Naive thymus-derived CD8-positive, alpha-beta T cell (primary cell): ENCODE measurements at regions not wholly inside any gene's neighbourhood (a gene's known extent, or its start where the extent isn't known, plus 50 kb on each side); places are given as distances from the start of the nearest gene placed in this dataset.
"Not testable (repeated sequence)": the region's sequence is repeated elsewhere in the genome, so short reads cannot be mapped to it uniquely, and the experiment has no call there.

Experiments used
- ATAC-seq, 2 donors: fragments of 150-1000 bp; cut with Tn5 transposase in 1 of 2; sonication (Bioruptor Pico), chemical (Tn5 transposase) in 1 of 2; 1 replicate in 1 of 2; 2 replicates in 1 of 2; pipeline ENCODE4 v1.10.0; 2021; ENCODE audit warnings: mild to moderate bottlenecking in 2 of 2, moderate library complexity in 2 of 2
- POLR2A ChIA-PET: fragments of 350-600 bp; sonication (Branson Sonifier 250); formaldehyde crosslinking; loops from one replicate; lab custom pipeline; 2021; ENCODE audit warnings: antibody characterized with exemption; lab: Charles Lee
- DNase-seq, 10 donors: peaks; one replicate each; pipeline versions ENCODE4 v3.0.0 to v3.0.0-alpha.2; 2020 to 2022
- H3K27ac Mint-ChIP-seq, 10 donors: one replicate each; pipeline ENCODE4 v1.8.0; 2020 to 2022; ENCODE audit warnings: mild to moderate bottlenecking in 10 of 10, mixed read lengths in 10 of 10, moderate library complexity in 4 of 10, inconsistent platforms in 1 of 10
- H3K27me3 Mint-ChIP-seq, 5 donors: one replicate each; pipeline ENCODE4 v1.8.0; 2021 to 2022; ENCODE audit warnings: mixed read lengths in 5 of 5
- H3K36me3 Mint-ChIP-seq, 3 donors: one replicate each; pipeline ENCODE4 v1.8.0; 2020 to 2022; ENCODE audit warnings: mixed read lengths in 3 of 3, mild to moderate bottlenecking in 2 of 3, inconsistent platforms in 1 of 3
- H3K4me1 Mint-ChIP-seq, 4 donors: one replicate each; pipeline ENCODE4 v1.8.0; 2021 to 2022; ENCODE audit warnings: mixed read lengths in 4 of 4
- H3K4me3 Mint-ChIP-seq, 10 donors: one replicate each; pipeline ENCODE4 v1.8.0; 2020 to 2022; ENCODE audit warnings: mild to moderate bottlenecking in 10 of 10, mixed read lengths in 10 of 10, moderate library complexity in 6 of 10, inconsistent platforms in 1 of 10
- H3K9me3 Mint-ChIP-seq, 9 donors: one replicate each; pipeline ENCODE4 v1.8.0; 2020 to 2022; ENCODE audit warnings: mixed read lengths in 9 of 9, mild to moderate bottlenecking in 3 of 9, inconsistent platforms in 1 of 9, moderate library complexity in 1 of 9

- DNase-seq, H3K4me1 Mint-ChIP-seq, H3K9me3 Mint-ChIP-seq, H3K27ac Mint-ChIP-seq, H3K4me3 Mint-ChIP-seq, H3K36me3 Mint-ChIP-seq, ATAC-seq, POLR2A ChIA-PET: not testable (repeated sequence)
- peaks cover 1 to 29% (median 11%) of the 10 kb centered on the region in 5 donors for H3K27me3 Mint-ChIP-seq
Observed at GRCh38 chr1:60640033-60640551, 442.3 kb upstream of the NFIA start.

- H3K27ac Mint-ChIP-seq, result no peak overlapping the region
- H3K27me3 Mint-ChIP-seq, result peaks cover 1 to 30% (median 11%) of the 10 kb centered on the region in 5 donors
- POLR2A ChIA-PET, result no interaction called here
- DNase-seq (no peak), ATAC-seq (no peak)
- H3K4me1 Mint-ChIP-seq, result no peaks in the 10 kb centered on the region
- H3K4me3 Mint-ChIP-seq, result no peak overlapping the region
- H3K36me3 Mint-ChIP-seq, result no peaks in the 10 kb centered on the region
- peaks cover 0 to 2% (median 0%) of the 10 kb centered on the region in 9 donors for H3K9me3 Mint-ChIP-seq
Observed at GRCh38 chr1:60639287-60639686, 443.1 kb upstream of the NFIA start.

DNA sequence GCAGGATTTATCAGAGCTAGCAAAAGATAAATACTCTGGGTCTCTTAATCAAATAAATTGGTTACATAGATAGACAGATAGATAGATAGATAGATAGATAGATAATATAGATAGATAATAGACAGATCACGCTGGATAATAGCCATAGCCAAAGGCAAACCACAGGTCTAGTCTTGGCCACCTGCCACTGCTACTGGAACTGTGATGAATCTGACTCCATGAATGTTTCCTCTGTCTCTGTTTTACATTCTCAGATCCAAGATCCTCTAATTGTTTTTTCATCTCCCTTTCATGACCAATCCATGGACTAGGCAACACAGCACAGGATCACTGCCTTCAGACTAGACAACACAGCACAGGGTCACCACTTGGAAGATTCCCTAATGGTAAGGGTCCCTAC lies 444.7 kb upstream of the NFIA start:
- Mint-ChIP-seq H3K9me3 (peaks cover 0 to 2% (median 0%) of the 10 kb centered on the region in 9 donors), H3K27me3 (peaks cover 6 to 41% (median 16%) of the 10 kb centered on the region in 5 donors), H3K36me3 (no peaks in the 10 kb centered on the region), H3K4me1 (no peaks in the 10 kb centered on the region), H3K27ac (no peak overlapping the region), H3K4me3 (no peak overlapping the region)
- ATAC-seq (no peak), DNase-seq (no peak)
- POLR2A ChIA-PET, result no interaction called here

DNA sequence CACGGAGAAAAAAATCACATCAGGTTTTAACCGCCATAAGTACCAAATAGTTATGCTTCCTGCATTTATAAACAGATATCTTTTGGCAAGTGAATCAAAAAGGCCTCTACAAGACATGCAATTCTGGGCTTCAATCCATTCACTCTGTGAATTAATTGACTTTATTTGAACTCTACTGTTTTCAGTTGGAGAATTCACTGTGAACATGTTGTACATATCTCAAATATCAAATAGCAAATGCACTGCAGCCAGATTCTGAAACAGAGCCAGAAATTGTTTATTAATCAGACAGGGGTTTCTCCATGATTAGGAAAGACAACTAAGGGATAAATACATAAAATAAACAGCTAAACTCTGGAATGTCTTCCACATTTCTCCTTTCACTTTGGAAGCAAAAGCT lies 445.4 kb upstream of the NFIA start:
- H3K27ac Mint-ChIP-seq, result no peak overlapping the region
- H3K27me3 Mint-ChIP-seq, result peaks cover 6 to 48% (median 19%) of the 10 kb centered on the region in 5 donors
- POLR2A ChIA-PET, result no interaction called here
- DNase-seq (no peak), ATAC-seq (no peak)
- H3K9me3 Mint-ChIP-seq, result peaks cover 0 to 2% (median 0%) of the 10 kb centered on the region in 9 donors
- no peaks in the 10 kb centered on the region for H3K4me1 Mint-ChIP-seq
- H3K4me3 Mint-ChIP-seq, result no peak overlapping the region
- no peaks in the 10 kb centered on the region for H3K36me3 Mint-ChIP-seq

- no peak overlapping the region for H3K27ac Mint-ChIP-seq
- ATAC-seq, result no peak
- peaks cover 6 to 51% (median 21%) of the 10 kb centered on the region in 5 donors for H3K27me3 Mint-ChIP-seq
- no peaks in the 10 kb centered on the region for H3K36me3 Mint-ChIP-seq
- H3K9me3 Mint-ChIP-seq, result peaks cover 0 to under 1% (median 0%) of the 10 kb centered on the region in 9 donors
- no peak overlapping the region for H3K4me3 Mint-ChIP-seq
- no peak for DNase-seq
- POLR2A ChIA-PET, result no interaction called here
- no peaks in the 10 kb centered on the region for H3K4me1 Mint-ChIP-seq
Observed at GRCh38 chr1:60634106-60634505, 448.3 kb upstream of the NFIA start.

DNA sequence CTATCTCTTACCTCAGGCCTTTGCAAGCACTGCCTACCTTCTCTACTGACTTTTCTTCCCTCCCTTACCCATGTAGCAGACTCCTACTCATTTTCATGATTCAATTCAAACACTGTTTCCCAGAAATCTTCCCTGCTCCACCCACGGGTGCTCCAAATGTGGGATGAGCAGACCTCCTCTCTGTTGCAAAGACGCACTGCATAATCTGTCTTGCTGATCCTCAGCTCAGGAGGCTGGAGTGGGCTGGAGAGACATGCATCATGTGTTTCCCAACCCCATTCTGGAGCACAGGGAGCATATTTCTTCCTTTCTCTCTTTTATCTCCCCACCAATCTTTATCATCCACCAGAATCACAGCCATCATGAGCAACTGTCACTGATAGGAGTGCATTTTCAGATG lies 459.9 kb upstream of the NFIA start:
- ATAC-seq, result no peak
- DNase-seq, result no peak
- no peaks in the 10 kb centered on the region for H3K36me3 Mint-ChIP-seq
- H3K4me3 Mint-ChIP-seq, result no peak overlapping the region
- no peaks in the 10 kb centered on the region for H3K9me3 Mint-ChIP-seq
- no peak overlapping the region for H3K27ac Mint-ChIP-seq
- H3K27me3 Mint-ChIP-seq, result peaks cover 4 to 28% (median 15%) of the 10 kb centered on the region in 5 donors
- no peaks in the 10 kb centered on the region for H3K4me1 Mint-ChIP-seq
- POLR2A ChIA-PET, result no interaction called here

DNA sequence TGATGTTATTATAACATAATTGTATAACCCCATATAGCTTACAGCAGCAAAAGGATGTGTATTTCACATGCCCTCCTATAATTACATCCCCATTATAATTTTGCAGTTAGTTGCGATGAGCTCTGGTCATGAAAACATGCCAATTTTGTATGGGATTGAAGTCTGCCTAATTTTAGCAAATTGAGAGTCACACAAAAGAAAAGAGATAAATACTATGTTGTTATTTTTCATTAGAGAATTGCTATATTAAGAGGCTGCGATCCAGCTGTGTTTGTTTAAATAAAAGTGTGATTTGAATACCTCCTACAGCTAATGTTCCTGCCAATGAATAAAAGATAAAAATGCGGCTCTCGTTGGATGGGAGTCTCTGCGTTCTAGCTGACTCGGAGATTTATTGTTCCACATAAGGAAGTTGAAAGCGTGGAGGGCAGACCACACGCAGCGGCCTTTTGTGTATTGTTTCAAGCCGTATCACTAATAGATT lies 461.0 kb upstream of the NFIA start:
- Mint-ChIP-seq H3K27ac (no peak overlapping the region), H3K4me1 (no peaks in the 10 kb centered on the region), H3K36me3 (no peaks in the 10 kb centered on the region), H3K27me3 (peaks cover 4 to 36% (median 19%) of the 10 kb centered on the region in 5 donors), H3K9me3 (peaks cover 0 to 2% (median 0%) of the 10 kb centered on the region in 9 donors), H3K4me3 (no peak overlapping the region)
- DNase-seq (no peak), ATAC-seq (no peak)
- POLR2A ChIA-PET, result no interaction called here

GRCh38 chr1:60620087-60620486 lies 462.3 kb upstream of the NFIA start:
- ATAC-seq, result no peak
- no peak for DNase-seq
- POLR2A ChIA-PET, result no interaction called here

DNA sequence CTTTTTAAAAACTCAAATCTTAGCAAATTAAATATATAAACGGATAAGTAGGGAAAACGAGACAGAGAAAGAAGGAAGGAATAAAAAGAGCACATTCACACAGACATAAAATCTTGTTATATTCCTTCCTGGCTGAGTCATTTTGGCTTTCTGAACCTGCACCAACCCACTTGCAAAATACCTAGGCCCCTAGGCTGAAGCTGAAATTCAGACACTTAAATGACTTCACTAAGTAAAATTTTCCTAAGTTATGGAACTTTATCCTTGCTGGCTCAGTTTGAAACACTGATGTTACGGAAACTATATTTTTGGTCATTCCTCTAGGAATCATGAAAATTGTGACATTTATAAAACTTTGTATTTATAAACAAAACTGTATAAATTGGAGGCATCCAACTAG lies 462.8 kb upstream of the NFIA start:
- Mint-ChIP-seq H3K4me3 (no peak overlapping the region), H3K36me3 (no peaks in the 10 kb centered on the region), H3K9me3 (peaks cover 0 to 2% (median 0%) of the 10 kb centered on the region in 9 donors), H3K27ac (no peak overlapping the region), H3K27me3 (peaks cover 4 to 32% (median 17%) of the 10 kb centered on the region in 5 donors), H3K4me1 (no peaks in the 10 kb centered on the region)
- no peak for DNase-seq
- no peak for ATAC-seq
- POLR2A ChIA-PET, result no interaction called here

More at GRCh38 chr1:60620087-60620486, 462.3 kb upstream of the NFIA start:
- H3K27me3 Mint-ChIP-seq, result peaks cover 4 to 32% (median 19%) of the 10 kb centered on the region in 5 donors
- no peak overlapping the region for H3K4me3 Mint-ChIP-seq
- H3K9me3 Mint-ChIP-seq, result peaks cover 0 to 2% (median 0%) of the 10 kb centered on the region in 9 donors
- H3K36me3 Mint-ChIP-seq, result no peaks in the 10 kb centered on the region
- H3K27ac Mint-ChIP-seq, result no peak overlapping the region
- H3K4me1 Mint-ChIP-seq, result no peaks in the 10 kb centered on the region

DNA sequence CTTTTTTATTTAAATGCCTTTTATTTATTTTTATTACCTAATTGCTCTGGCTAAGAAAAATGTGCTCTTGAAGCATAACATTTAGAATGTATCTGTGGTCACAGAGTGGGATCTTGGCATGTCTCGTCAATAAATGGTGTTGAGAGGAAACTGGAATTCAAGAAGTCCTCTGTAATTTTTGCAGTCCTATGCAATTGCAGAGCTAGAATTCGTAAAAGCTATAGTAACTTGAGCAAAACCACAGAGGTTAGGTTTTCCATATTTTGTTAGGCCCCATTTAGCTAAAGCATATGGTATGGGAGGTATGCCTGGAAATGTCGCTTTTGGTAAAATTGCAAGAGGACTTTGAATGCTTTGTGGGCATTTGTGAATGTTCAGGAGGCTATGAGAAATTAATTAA lies 466.7 kb upstream of the NFIA start:
- no peak overlapping the region for H3K4me3 Mint-ChIP-seq
- peaks cover 0 to 2% (median 0%) of the 10 kb centered on the region in 9 donors for H3K9me3 Mint-ChIP-seq
- H3K27me3 Mint-ChIP-seq, result peaks cover 3 to 22% (median 8%) of the 10 kb centered on the region in 5 donors
- DNase-seq (no peak), ATAC-seq (no peak)
- H3K36me3 Mint-ChIP-seq, result no peaks in the 10 kb centered on the region
- H3K27ac Mint-ChIP-seq, result no peak overlapping the region
- no peaks in the 10 kb centered on the region for H3K4me1 Mint-ChIP-seq
- POLR2A ChIA-PET, result no interaction called here

DNA sequence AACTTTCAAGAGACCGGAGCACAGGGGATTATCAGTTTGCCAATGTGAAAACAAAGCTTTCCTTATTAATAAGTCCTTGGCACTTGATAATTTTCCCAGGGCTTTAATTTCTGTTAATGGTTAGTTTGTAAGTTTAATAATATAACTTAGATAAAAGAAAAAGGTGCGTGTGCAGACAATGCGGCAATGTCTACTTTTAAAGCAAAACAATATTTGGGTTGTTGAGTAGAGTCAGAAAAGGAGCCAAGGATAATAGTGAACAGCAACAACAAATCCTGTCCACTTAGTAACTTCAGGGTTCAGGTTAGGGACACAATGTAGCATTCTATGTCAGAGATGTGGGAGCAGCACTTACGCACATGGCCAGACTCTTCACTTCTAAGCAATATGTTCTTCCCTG lies 469.6 kb upstream of the NFIA start:
- ATAC-seq (no peak), DNase-seq (no peak)
- H3K9me3 Mint-ChIP-seq, result peaks cover 0 to 9% (median 2%) of the 10 kb centered on the region in 9 donors
- H3K4me1 Mint-ChIP-seq, result no peaks in the 10 kb centered on the region
- H3K36me3 Mint-ChIP-seq, result no peaks in the 10 kb centered on the region
- POLR2A ChIA-PET, result no interaction called here
- peaks cover 0 to 27% (median 5%) of the 10 kb centered on the region in 5 donors for H3K27me3 Mint-ChIP-seq
- H3K27ac Mint-ChIP-seq, result no peak overlapping the region
- no peak overlapping the region for H3K4me3 Mint-ChIP-seq

- not testable (repeated sequence) for DNase-seq
- H3K27me3 Mint-ChIP-seq, result peaks cover 0 to 16% (median 1%) of the 10 kb centered on the region in 5 donors
Observed at GRCh38 chr1:60606921-60607320, 475.4 kb upstream of the NFIA start.

GRCh38 chr1:60600532-60600931 lies 481.8 kb upstream of the NFIA start:
- POLR2A ChIA-PET, result no interaction called here
- H3K36me3 Mint-ChIP-seq, result peaks cover 0 to 4% (median 0%) of the 10 kb centered on the region in 3 donors

More at GRCh38 chr1:60606921-60607320, 475.4 kb upstream of the NFIA start:
- ATAC-seq, H3K4me3 Mint-ChIP-seq, POLR2A ChIA-PET, H3K27ac Mint-ChIP-seq, H3K36me3 Mint-ChIP-seq, H3K4me1 Mint-ChIP-seq: not testable (repeated sequence)
- peaks cover 0 to 20% (median 10%) of the 10 kb centered on the region in 9 donors for H3K9me3 Mint-ChIP-seq

GRCh38 chr1:60599574-60599973 lies 482.8 kb upstream of the NFIA start:
- H3K27me3 Mint-ChIP-seq, result peaks cover 1 to 17% (median 11%) of the 10 kb centered on the region in 5 donors
- no peak for DNase-seq
- ATAC-seq, result no peak
- peaks cover 0 to 4% (median 0%) of the 10 kb centered on the region in 3 donors for H3K36me3 Mint-ChIP-seq
- no peaks in the 10 kb centered on the region for H3K4me1 Mint-ChIP-seq
- peaks cover 0 to 29% (median 7%) of the 10 kb centered on the region in 9 donors for H3K9me3 Mint-ChIP-seq
- H3K27ac Mint-ChIP-seq, result no peak overlapping the region
- POLR2A ChIA-PET, result no interaction called here
- no peak overlapping the region for H3K4me3 Mint-ChIP-seq

More at GRCh38 chr1:60600532-60600931, 481.8 kb upstream of the NFIA start:
- Mint-ChIP-seq H3K9me3 (peaks cover 0 to 29% (median 7%) of the 10 kb centered on the region in 9 donors), H3K27me3 (peaks cover 1 to 17% (median 8%) of the 10 kb centered on the region in 5 donors), H3K4me3 (no peak overlapping the region), H3K4me1 (no peaks in the 10 kb centered on the region), H3K27ac (no peak overlapping the region)
- no peak for ATAC-seq
- DNase-seq, result no peak
